GM23338 (cell line): ENCODE measurements at regions not wholly inside any gene's neighbourhood (a gene's known extent, or its start where the extent isn't known, plus 50 kb on each side); places are given as distances from the start of the nearest gene placed in this dataset.

Experiments used
- CREB1 ChIP-seq: fragments of 250-450 bp; sonication (Bioruptor Pico); IDR thresholded peaks from 2 replicates; pipeline ENCODE4 v1.5.0; 2020; ENCODE audit warnings: low read depth, mild to moderate bottlenecking, moderate library complexity
- EZH2 ChIP-seq: fragments of 200-600 bp; sonication (generic); IDR thresholded peaks from one replicate; pipeline ENCODE4 v1.8.0; 2017; ENCODE audit warnings: antibody characterized with exemption, mild to moderate bottlenecking, low read depth; ENCODE audit not compliant: unreplicated experiment
- JUNB ChIP-seq: IDR thresholded peaks from one replicate; pipeline ENCODE4 v1.6.1; 2016; ENCODE audit warnings: antibody characterized with exemption; ENCODE audit not compliant: unreplicated experiment
- STAT1 ChIP-seq: IDR thresholded peaks from one replicate; pipeline ENCODE4 v1.6.1; 2016; ENCODE audit warnings: antibody characterized with exemption; ENCODE audit not compliant: unreplicated experiment
- TF ChIP-seq, protein P1 (sequence below): fragments of 250-450 bp; sonication (Bioruptor Pico); IDR thresholded peaks from 2 replicates; pipeline ENCODE4 v1.5.0; 2020; ENCODE audit warnings: mild to moderate bottlenecking, moderate library complexity
- TF ChIP-seq, protein P2 (sequence below), 2 experiments: fragments of 200-600 bp in 1 of 2; sonication (generic) in 1 of 2; conservative IDR thresholded peaks; 2 replicates each; pipeline versions ENCODE4 v1.5.1 to v1.6.1; 2016 to 2017; ENCODE audit warnings: antibody characterized with exemption in 2 of 2, low read depth in 2 of 2, mild to moderate bottlenecking in 2 of 2, moderate library complexity in 1 of 2
- TF ChIP-seq, protein P3 (sequence below): IDR thresholded peaks from one replicate; pipeline ENCODE4 v1.6.1; 2018; ENCODE audit warnings: antibody characterized with exemption; ENCODE audit not compliant: unreplicated experiment

DNA sequence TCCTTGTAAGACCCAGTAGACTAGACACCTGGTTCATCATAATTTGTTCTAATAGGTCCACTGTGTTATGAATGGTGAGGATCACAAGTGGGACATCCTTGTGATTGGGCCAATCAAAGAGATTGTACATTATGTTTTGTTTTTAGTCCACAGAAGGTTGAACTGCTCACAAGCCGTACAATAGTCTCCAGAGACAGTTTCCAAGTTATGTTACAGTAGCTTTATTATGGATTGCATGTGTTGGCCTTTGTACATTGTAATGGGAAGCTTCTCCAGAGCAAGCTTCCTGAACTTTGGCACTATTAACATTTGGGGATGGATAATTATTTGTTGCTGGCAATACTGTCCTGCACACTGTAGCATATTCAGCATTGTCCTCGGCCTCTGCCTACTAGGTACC lies 86.1 kb downstream of the MAGEB10 start (continued):
- TF ChIP-seq, protein P1, sequence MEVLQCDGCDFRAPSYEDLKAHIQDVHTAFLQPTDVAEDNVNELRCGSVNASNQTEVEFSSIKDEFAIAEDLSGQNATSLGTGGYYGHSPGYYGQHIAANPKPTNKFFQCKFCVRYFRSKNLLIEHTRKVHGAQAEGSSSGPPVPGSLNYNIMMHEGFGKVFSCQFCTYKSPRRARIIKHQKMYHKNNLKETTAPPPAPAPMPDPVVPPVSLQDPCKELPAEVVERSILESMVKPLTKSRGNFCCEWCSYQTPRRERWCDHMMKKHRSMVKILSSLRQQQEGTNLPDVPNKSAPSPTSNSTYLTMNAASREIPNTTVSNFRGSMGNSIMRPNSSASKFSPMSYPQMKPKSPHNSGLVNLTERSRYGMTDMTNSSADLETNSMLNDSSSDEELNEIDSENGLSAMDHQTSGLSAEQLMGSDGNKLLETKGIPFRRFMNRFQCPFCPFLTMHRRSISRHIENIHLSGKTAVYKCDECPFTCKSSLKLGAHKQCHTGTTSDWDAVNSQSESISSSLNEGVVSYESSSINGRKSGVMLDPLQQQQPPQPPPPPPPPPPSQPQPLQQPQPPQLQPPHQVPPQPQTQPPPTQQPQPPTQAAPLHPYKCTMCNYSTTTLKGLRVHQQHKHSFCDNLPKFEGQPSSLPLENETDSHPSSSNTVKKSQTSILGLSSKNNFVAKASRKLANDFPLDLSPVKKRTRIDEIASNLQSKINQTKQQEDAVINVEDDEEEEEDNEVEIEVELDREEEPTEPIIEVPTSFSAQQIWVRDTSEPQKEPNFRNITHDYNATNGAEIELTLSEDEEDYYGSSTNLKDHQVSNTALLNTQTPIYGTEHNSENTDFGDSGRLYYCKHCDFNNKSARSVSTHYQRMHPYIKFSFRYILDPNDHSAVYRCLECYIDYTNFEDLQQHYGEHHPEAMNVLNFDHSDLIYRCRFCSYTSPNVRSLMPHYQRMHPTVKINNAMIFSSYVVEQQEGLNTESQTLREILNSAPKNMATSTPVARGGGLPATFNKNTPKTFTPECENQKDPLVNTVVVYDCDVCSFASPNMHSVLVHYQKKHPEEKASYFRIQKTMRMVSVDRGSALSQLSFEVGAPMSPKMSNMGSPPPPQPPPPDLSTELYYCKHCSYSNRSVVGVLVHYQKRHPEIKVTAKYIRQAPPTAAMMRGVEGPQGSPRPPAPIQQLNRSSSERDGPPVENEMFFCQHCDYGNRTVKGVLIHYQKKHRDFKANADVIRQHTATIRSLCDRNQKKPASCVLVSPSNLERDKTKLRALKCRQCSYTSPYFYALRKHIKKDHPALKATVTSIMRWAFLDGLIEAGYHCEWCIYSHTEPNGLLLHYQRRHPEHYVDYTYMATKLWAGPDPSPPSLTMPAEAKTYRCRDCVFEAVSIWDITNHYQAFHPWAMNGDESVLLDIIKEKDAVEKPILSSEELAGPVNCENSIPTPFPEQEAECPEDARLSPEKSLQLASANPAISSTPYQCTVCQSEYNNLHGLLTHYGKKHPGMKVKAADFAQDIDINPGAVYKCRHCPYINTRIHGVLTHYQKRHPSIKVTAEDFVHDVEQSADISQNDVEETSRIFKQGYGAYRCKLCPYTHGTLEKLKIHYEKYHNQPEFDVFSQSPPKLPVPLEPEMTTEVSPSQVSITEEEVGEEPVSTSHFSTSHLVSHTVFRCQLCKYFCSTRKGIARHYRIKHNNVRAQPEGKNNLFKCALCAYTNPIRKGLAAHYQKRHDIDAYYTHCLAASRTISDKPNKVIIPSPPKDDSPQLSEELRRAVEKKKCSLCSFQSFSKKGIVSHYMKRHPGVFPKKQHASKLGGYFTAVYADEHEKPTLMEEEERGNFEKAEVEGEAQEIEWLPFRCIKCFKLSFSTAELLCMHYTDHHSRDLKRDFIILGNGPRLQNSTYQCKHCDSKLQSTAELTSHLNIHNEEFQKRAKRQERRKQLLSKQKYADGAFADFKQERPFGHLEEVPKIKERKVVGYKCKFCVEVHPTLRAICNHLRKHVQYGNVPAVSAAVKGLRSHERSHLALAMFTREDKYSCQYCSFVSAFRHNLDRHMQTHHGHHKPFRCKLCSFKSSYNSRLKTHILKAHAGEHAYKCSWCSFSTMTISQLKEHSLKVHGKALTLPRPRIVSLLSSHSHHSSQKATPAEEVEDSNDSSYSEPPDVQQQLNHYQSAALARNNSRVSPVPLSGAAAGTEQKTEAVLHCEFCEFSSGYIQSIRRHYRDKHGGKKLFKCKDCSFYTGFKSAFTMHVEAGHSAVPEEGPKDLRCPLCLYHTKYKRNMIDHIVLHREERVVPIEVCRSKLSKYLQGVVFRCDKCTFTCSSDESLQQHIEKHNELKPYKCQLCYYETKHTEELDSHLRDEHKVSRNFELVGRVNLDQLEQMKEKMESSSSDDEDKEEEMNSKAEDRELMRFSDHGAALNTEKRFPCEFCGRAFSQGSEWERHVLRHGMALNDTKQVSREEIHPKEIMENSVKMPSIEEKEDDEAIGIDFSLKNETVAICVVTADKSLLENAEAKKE: no peak
- no peak for TF ChIP-seq JUNB
- TF ChIP-seq, protein P2, sequence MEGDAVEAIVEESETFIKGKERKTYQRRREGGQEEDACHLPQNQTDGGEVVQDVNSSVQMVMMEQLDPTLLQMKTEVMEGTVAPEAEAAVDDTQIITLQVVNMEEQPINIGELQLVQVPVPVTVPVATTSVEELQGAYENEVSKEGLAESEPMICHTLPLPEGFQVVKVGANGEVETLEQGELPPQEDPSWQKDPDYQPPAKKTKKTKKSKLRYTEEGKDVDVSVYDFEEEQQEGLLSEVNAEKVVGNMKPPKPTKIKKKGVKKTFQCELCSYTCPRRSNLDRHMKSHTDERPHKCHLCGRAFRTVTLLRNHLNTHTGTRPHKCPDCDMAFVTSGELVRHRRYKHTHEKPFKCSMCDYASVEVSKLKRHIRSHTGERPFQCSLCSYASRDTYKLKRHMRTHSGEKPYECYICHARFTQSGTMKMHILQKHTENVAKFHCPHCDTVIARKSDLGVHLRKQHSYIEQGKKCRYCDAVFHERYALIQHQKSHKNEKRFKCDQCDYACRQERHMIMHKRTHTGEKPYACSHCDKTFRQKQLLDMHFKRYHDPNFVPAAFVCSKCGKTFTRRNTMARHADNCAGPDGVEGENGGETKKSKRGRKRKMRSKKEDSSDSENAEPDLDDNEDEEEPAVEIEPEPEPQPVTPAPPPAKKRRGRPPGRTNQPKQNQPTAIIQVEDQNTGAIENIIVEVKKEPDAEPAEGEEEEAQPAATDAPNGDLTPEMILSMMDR (conservative IDR thresholded peaks at IDR 0.05; ENCODE audit: low read depth in 2 of 2): no peak
- no peak for TF ChIP-seq STAT1
- no peak for TF ChIP-seq EZH2
- TF ChIP-seq CREB1 (CRISPR knock-in tag): no peak
- TF ChIP-seq, protein P3, sequence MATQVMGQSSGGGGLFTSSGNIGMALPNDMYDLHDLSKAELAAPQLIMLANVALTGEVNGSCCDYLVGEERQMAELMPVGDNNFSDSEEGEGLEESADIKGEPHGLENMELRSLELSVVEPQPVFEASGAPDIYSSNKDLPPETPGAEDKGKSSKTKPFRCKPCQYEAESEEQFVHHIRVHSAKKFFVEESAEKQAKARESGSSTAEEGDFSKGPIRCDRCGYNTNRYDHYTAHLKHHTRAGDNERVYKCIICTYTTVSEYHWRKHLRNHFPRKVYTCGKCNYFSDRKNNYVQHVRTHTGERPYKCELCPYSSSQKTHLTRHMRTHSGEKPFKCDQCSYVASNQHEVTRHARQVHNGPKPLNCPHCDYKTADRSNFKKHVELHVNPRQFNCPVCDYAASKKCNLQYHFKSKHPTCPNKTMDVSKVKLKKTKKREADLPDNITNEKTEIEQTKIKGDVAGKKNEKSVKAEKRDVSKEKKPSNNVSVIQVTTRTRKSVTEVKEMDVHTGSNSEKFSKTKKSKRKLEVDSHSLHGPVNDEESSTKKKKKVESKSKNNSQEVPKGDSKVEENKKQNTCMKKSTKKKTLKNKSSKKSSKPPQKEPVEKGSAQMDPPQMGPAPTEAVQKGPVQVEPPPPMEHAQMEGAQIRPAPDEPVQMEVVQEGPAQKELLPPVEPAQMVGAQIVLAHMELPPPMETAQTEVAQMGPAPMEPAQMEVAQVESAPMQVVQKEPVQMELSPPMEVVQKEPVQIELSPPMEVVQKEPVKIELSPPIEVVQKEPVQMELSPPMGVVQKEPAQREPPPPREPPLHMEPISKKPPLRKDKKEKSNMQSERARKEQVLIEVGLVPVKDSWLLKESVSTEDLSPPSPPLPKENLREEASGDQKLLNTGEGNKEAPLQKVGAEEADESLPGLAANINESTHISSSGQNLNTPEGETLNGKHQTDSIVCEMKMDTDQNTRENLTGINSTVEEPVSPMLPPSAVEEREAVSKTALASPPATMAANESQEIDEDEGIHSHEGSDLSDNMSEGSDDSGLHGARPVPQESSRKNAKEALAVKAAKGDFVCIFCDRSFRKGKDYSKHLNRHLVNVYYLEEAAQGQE: no peak
